Ramos (cell line): ENCODE measurements at regions not wholly inside any gene's neighbourhood (a gene's known extent, or its start where the extent isn't known, plus 50 kb on each side); places are given as distances from the start of the nearest gene placed in this dataset.
"Not testable (repeated sequence)": the region's sequence is repeated elsewhere in the genome, so short reads cannot be mapped to it uniquely, and the experiment has no call there.

Experiments
- in situ Hi-C: fragments of 300-500 bp; cut with MboI; formaldehyde crosslinking; loops from one replicate; pipeline ENCODE4 v1.14.3; 2022; ENCODE audit warnings: low sequenced_read_pairs; ENCODE audit not compliant: unreplicated experiment

- in situ Hi-C loops: no loop called here
These were observed 938.9 kb upstream of the GRIA3 start for GRCh38 chrX:122245175-122245574.

GRCh38 chrX:122245943-122246342 lies 938.1 kb upstream of the GRIA3 start:
- in situ Hi-C loops: no loop called here

- in situ Hi-C loops: no loop called here
These were observed 937.1 kb upstream of the GRIA3 start for GRCh38 chrX:122246937-122247336.

- in situ Hi-C loops: no loop called here
These were observed 935.4 kb upstream of the GRIA3 start for GRCh38 chrX:122248681-122249080.

GRCh38 chrX:122252454-122252853 lies 931.6 kb upstream of the GRIA3 start:
- in situ Hi-C loops: no loop called here

GRCh38 chrX:122268353-122268752 lies 915.7 kb upstream of the GRIA3 start:
- in situ Hi-C loops: no loop called here

- in situ Hi-C loops: no loop called here
These were observed 914.8 kb upstream of the GRIA3 start for GRCh38 chrX:122269243-122269781.

- in situ Hi-C loops: no loop called here
These were observed 913.1 kb upstream of the GRIA3 start for GRCh38 chrX:122270809-122271494.

- in situ Hi-C loops: no loop called here
These were observed 912.1 kb upstream of the GRIA3 start for GRCh38 chrX:122272011-122272410.

GRCh38 chrX:122279746-122280145 lies 904.3 kb upstream of the GRIA3 start:
- in situ Hi-C loops: no loop called here

- in situ Hi-C loops: not testable (repeated sequence)
These were observed 884.3 kb upstream of the GRIA3 start for GRCh38 chrX:122299822-122300221.

GRCh38 chrX:122301491-122301890 lies 882.6 kb upstream of the GRIA3 start:
- in situ Hi-C loops: no loop called here

GRCh38 chrX:122303761-122304160 lies 880.3 kb upstream of the GRIA3 start:
- in situ Hi-C loops: no loop called here

GRCh38 chrX:122344816-122345215 lies 839.3 kb upstream of the GRIA3 start:
- in situ Hi-C loops: no loop called here

GRCh38 chrX:122363112-122363795 lies 820.8 kb upstream of the GRIA3 start:
- in situ Hi-C loops: no loop called here

GRCh38 chrX:122375533-122375932 lies 808.5 kb upstream of the GRIA3 start:
- in situ Hi-C loops: not testable (repeated sequence)

- in situ Hi-C loops: no loop called here
These were observed 795.1 kb upstream of the GRIA3 start for GRCh38 chrX:122389005-122389404.

- in situ Hi-C loops: no loop called here
These were observed 765.3 kb upstream of the GRIA3 start for GRCh38 chrX:122418758-122419157.

- in situ Hi-C loops: no loop called here
These were observed 762.5 kb upstream of the GRIA3 start for GRCh38 chrX:122421434-122422121.

GRCh38 chrX:122422547-122422946 lies 761.5 kb upstream of the GRIA3 start:
- in situ Hi-C loops: no loop called here

- in situ Hi-C loops: no loop called here
These were observed 749.1 kb upstream of the GRIA3 start for GRCh38 chrX:122434942-122435341.
